ENCODE measurements at regions not wholly inside any gene's neighbourhood (a gene's known extent, or its start where the extent isn't known, plus 50 kb on each side); places are given as distances from the start of the nearest gene placed in this dataset.

DNA sequence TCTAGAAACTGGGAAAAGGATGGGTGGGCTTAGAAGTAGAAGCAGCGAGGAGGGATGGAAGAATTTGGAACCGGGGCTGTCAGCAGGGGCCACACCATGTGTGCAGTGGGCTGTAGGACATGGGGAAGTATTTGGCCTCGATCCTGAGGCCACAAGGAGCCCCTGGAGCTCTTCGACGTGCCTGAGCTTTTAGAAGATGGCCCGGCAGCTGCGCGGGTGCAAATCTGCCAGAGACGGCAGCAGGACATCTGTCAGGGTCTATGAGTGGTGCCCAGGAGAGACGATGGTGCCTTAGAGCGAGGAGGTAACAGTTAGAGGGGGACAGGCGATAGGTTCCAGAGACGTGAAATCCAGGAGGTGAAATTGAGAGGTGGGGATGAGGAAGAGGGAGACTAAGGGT is 321.1 kb downstream of the UACA start:
- H3K27ac Mint-ChIP-seq = no peak overlapping the region
- no peaks in the 10 kb centered on the region for H3K36me3 Mint-ChIP-seq (ENCODE audit: low read depth)
- intact Hi-C loops (cut with micrococcal nuclease) = no loop called here
- peaks cover 2% of the 10 kb centered on the region for H3K4me1 Mint-ChIP-seq (ENCODE audit: low read depth)
- H3K4me3 Mint-ChIP-seq (ENCODE audit: low read depth) = no peak overlapping the region
- no peaks in the 10 kb centered on the region for H3K9me3 Mint-ChIP-seq
- peaks cover 54% of the 10 kb centered on the region for H3K27me3 Mint-ChIP-seq (ENCODE audit: low read depth)
- no peak for DNase-seq (ENCODE audit: low spot score)

DNA sequence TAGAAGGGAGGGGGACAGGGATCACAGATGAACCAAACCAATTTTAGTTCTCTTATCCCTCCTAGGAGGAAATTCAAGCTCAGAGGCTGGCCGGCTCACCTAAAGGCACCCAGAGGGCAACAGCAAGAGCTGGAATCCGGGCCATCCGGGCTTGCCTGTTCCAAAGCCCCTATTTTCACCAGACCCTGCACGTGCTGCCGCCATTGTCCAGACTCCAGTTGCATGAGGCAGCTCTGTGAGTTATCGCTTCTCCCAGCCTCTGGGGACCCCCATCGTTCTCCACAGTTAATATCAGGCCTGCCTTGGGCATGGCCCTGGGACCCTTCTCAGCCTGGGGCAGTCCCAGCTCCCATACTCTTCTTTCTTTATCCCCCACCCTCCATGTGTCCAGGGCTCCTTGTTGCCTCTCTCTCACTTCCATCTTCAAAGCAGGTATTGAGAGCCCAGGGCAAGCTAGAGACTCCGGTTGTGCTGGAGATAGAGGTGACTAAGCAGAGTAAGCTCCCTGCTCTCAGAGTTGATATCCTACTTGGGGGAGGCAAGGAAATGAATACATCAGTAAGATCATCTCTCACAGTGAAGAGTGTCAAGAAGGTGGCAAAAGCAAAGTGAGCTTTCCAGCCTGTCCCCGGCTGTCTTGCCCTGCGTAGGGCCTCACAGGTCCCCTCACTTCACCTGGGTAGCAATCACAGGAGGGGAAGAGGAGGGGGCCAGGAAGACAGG is 322.8 kb downstream of the UACA start:
- Mint-ChIP-seq H3K9me3 (no peaks in the 10 kb centered on the region), H3K4me3 (ENCODE audit: low read depth) (no peak overlapping the region), H3K4me1 (ENCODE audit: low read depth) (peaks cover 10% of the 10 kb centered on the region), H3K27ac (no peak overlapping the region), H3K36me3 (ENCODE audit: low read depth) (no peaks in the 10 kb centered on the region), H3K27me3 (ENCODE audit: low read depth) (peaks cover 41% of the 10 kb centered on the region)
- DNase-seq (ENCODE audit: low spot score) = no peak
- intact Hi-C loops (cut with micrococcal nuclease) = no loop called here

DNA sequence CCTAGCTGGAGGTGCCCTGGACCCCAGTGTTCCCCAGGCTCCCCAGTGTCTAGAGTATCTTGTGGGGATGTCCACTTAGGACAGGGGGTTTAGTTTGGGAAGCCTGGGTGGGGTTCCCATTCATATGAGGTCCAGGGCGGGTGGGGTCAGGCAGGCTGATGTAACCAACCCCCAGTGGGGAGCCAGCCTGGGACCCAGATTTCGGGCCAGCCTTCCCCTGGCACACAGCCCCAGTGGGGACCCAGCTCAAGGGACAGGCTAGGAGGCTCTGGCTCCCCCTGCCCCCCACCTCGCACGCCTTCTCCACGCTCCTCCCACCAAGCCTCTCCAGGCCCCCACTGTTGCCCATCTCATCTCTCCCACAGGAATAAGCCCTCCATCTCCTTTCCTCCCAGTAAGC is 323.5 kb downstream of the UACA start:
- Mint-ChIP-seq H3K9me3 (no peaks in the 10 kb centered on the region), H3K36me3 (ENCODE audit: low read depth) (no peaks in the 10 kb centered on the region), H3K27ac (no peak overlapping the region), H3K4me1 (ENCODE audit: low read depth) (peaks cover 15% of the 10 kb centered on the region), H3K4me3 (ENCODE audit: low read depth) (no peak overlapping the region), H3K27me3 (ENCODE audit: low read depth) (peaks cover 39% of the 10 kb centered on the region)
- intact Hi-C loops (cut with micrococcal nuclease) = no loop called here
- DNase-seq (ENCODE audit: low spot score) = no peak

DNA sequence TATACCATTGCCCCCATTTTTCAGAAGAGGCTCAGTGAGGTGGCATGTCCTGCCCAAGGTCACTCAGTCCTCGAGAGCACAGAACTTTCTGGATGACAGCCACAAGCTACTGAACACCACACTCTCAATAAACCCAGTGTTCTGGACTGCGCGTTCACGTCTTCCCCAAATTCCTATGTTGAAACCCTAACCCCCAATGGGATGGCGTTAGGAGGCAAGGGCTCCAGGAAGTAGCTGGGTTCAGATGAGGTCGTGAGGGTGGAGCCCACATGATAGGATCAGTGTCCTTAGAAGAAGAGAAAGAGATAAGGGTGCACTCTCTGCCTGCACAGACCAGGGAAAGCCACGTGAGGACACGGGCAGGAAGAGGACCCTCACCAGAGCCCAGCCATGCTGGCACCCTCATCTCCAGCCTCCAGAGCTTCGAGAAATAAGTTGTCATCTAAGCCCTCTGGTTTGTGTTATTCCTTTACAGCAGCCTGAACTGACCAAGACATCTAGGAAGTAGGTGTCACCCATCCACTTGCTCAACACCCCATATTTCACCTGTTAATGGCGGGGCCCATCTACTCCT is 324.0 kb downstream of the UACA start:
- Mint-ChIP-seq H3K27me3 (ENCODE audit: low read depth) (peaks cover 39% of the 10 kb centered on the region), H3K36me3 (ENCODE audit: low read depth) (no peaks in the 10 kb centered on the region), H3K4me1 (ENCODE audit: low read depth) (peaks cover 17% of the 10 kb centered on the region), H3K4me3 (ENCODE audit: low read depth) (no peak overlapping the region), H3K27ac (no peak overlapping the region), H3K9me3 (no peaks in the 10 kb centered on the region)
- DNase-seq (ENCODE audit: low spot score) = no peak
- intact Hi-C loops (cut with micrococcal nuclease) = no loop called here

DNA sequence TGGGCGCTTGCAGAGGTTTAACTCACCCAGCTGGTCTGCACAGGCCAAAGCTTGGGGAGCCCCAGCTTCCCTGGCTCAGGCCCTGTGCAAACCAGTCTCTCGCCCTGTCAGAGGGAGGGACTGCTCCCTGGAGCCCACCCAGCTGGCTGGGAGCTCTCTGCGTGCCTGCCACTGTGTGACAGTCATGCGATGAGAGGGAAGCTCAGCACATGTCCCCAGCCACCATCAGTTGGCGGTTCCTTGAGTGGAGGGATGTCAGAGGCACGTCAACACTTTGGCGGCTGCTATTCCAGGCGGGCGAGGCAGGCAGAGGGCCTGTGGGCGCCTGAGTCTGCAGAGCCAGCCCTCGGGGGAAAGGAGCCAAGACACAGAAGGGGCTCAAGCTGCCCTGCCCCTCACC is 324.6 kb downstream of the UACA start:
- H3K27me3 Mint-ChIP-seq (ENCODE audit: low read depth) = peaks cover 35% of the 10 kb centered on the region
- peaks cover 17% of the 10 kb centered on the region for H3K4me1 Mint-ChIP-seq (ENCODE audit: low read depth)
- no peaks in the 10 kb centered on the region for H3K9me3 Mint-ChIP-seq
- intact Hi-C loops (cut with micrococcal nuclease) = no loop called here
- no peaks in the 10 kb centered on the region for H3K36me3 Mint-ChIP-seq (ENCODE audit: low read depth)
- DNase-seq (ENCODE audit: low spot score) = no peak
- no peak overlapping the region for H3K27ac Mint-ChIP-seq
- H3K4me3 Mint-ChIP-seq (ENCODE audit: low read depth) = no peak overlapping the region

DNA sequence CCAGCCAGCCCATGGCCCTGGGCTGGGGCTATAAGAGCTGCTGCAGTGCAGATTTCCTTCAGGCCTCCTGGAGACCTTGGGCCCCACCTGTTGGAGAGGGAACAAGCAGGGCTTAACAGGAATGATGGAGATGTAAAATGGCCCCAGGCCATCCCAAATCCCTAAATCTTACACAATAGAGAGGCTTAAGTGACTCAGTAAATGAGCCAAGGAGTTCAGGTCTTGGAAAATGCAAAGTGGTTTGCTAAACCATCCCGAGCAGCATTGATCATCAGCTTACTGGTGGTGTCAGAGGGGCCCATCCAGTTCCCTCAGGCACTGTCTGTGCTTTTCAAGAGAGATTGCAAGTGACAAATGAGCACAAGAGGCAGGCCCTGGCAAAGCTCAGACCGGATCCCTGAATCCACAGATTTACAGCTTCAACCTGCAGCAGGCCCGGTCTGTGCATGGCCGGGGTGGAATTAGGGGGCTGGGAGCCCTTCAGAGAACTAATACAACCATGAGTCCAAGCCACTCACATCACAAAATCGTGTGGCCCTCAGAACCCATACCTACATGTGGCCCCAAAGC is 325.4 kb downstream of the UACA start:
- intact Hi-C loops (cut with micrococcal nuclease) = no loop called here
- no peaks in the 10 kb centered on the region for H3K9me3 Mint-ChIP-seq
- no peak for DNase-seq (ENCODE audit: low spot score)
- H3K27me3 Mint-ChIP-seq (ENCODE audit: low read depth) = peaks cover 31% of the 10 kb centered on the region
- H3K27ac Mint-ChIP-seq = no peak overlapping the region
- H3K4me3 Mint-ChIP-seq (ENCODE audit: low read depth) = no peak overlapping the region
- H3K4me1 Mint-ChIP-seq (ENCODE audit: low read depth) = peaks cover 17% of the 10 kb centered on the region
- no peaks in the 10 kb centered on the region for H3K36me3 Mint-ChIP-seq (ENCODE audit: low read depth)

DNA sequence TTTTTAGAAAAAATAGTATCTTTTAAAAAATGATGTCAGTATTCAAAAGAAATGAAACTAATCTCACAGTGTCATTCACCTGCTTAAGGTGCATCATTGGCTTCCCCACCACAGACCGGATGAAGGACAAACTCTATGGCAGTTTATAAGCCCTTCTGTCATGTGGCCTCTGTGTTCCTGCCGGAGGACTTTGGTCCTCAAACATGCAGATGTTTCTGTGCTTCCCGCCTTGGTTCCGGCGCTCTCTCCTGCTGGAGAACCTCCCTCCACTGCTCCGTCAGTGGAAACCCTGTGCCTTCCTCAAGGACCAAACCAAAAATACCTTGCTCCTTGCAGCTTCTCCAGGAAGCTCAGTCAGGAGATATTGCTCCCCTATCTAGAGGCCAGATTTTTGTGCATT is 326.3 kb downstream of the UACA start:
- Mint-ChIP-seq H3K27me3 (ENCODE audit: low read depth) (peaks cover 30% of the 10 kb centered on the region), H3K27ac (no peak overlapping the region), H3K9me3 (no peaks in the 10 kb centered on the region), H3K4me3 (ENCODE audit: low read depth) (no peak overlapping the region), H3K36me3 (ENCODE audit: low read depth) (no peaks in the 10 kb centered on the region), H3K4me1 (ENCODE audit: low read depth) (peaks cover 17% of the 10 kb centered on the region)
- DNase-seq (ENCODE audit: low spot score) = no peak
- intact Hi-C loops (cut with micrococcal nuclease) = no loop called here

DNA sequence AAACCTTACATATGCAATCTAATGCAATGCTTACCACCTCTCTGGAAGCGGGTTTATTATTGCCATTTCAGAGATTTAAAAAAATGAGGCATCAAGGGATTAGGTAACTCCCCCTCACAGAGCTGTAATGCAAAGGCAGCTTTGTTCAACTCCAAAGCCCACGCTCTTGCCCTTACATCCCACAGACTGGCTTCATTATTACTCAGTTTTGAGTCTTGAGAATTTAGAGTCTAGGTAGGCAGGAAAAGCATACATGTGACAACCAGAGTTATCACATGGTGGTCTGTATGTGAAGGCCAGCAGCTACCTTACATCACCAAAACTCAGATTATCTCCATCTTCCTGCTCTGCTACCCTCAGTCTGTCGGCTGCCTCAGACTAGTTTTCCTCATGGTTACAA is 326.9 kb downstream of the UACA start:
- Mint-ChIP-seq H3K27ac (no peak overlapping the region), H3K4me1 (ENCODE audit: low read depth) (peaks cover 17% of the 10 kb centered on the region), H3K36me3 (ENCODE audit: low read depth) (no peaks in the 10 kb centered on the region), H3K4me3 (ENCODE audit: low read depth) (no peak overlapping the region), H3K9me3 (no peaks in the 10 kb centered on the region), H3K27me3 (ENCODE audit: low read depth) (peaks cover 28% of the 10 kb centered on the region)
- DNase-seq (ENCODE audit: low spot score) = no peak
- intact Hi-C loops (cut with micrococcal nuclease) = no loop called here

DNA sequence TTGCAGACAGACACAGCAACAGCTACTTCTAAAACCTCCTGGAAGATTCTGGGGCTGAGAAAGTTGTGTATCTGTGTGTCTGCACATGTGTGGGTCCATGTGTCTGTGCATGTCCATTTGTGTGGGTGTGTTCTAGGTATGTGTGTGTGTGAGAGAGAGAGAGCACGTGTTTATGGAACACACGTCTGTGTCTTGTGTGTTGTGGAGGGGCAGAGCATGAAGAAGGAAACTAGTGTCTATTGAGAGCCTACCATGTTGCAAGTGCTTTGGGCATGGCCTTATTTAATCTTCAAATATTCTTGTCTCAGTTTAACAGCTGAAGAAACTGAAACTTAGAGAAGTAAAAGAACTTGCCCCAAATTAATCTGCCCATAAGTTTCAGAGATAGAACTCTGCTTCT is 327.5 kb downstream of the UACA start:
- DNase-seq (ENCODE audit: low spot score) = no peak

DNA sequence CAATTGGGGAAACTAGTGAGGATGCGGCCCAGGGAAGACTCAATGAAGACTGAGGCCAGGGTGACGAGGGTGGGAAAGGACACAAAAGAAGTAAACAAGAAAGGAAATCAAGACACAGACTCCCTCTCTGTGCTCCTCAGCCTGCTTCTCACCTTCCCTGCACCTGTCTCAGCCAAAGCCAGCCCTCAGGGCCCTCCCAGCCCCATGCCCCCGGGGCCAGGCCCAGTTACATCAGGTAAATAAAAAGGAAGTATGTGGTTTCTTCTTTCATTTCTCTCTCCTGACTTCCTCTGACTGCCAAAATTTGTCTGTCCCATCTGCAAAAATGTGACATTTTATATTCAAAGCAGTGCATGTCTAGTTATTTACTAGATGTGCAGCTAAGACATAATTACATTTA is 328.0 kb downstream of the UACA start:
- Mint-ChIP-seq H3K4me3 (ENCODE audit: low read depth) (no peak overlapping the region), H3K4me1 (ENCODE audit: low read depth) (peaks cover 17% of the 10 kb centered on the region), H3K36me3 (ENCODE audit: low read depth) (no peaks in the 10 kb centered on the region), H3K9me3 (no peaks in the 10 kb centered on the region), H3K27ac (no peak overlapping the region), H3K27me3 (ENCODE audit: low read depth) (peaks cover 28% of the 10 kb centered on the region)
- no peak for DNase-seq (ENCODE audit: low spot score)
- intact Hi-C loops (cut with micrococcal nuclease) = no loop called here

More for the DNA sequence above, 327.5 kb downstream of the UACA start:
- no peaks in the 10 kb centered on the region for H3K36me3 Mint-ChIP-seq (ENCODE audit: low read depth)
- H3K27ac Mint-ChIP-seq = no peak overlapping the region
- no peak overlapping the region for H3K4me3 Mint-ChIP-seq (ENCODE audit: low read depth)
- H3K9me3 Mint-ChIP-seq = no peaks in the 10 kb centered on the region
- H3K27me3 Mint-ChIP-seq (ENCODE audit: low read depth) = peaks cover 32% of the 10 kb centered on the region
- intact Hi-C loops (cut with micrococcal nuclease) = no loop called here
- peaks cover 17% of the 10 kb centered on the region for H3K4me1 Mint-ChIP-seq (ENCODE audit: low read depth)

DNA sequence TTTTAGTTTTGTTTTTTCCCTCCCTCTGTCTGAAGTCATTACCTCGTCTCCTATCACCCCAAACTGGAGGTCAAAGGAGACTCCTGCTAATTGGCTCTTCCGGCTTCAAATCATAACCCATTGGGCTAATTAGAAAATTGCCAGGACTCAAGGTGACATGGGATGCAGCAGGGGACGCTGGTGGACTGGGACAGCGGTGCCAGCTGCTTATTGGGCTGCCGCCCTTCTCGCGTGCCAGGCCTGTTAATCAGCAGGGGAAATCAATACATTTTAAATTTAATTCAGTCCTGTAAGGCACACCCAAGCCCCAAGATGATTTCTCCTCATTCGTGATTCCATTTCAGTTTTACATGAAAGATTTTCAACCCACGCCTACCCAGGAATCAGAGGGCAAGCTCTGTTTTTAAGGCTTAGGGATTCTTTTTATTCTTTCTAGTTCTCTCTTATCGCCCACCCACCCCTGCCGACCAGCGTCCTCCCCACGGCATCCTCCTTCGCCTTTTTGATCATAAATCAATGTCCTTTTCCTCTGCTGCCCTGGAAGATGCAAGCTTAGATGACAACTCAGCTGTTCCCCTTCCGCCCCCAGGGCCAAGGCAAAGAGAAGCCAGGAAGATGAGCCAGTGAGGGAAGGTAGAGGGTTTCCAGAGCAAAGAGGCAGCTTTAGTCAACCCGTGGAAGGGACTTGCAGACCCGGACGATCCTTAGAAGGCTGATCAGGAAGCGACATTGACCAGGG is 329.6 kb downstream of the UACA start:
- no peak overlapping the region for H3K4me3 Mint-ChIP-seq (ENCODE audit: low read depth)
- intact Hi-C loops (cut with micrococcal nuclease) = no loop called here
- H3K4me1 Mint-ChIP-seq (ENCODE audit: low read depth) = peaks cover 17% of the 10 kb centered on the region
- no peaks in the 10 kb centered on the region for H3K9me3 Mint-ChIP-seq
- no peak for DNase-seq (ENCODE audit: low spot score)
- H3K27me3 Mint-ChIP-seq (ENCODE audit: low read depth) = peaks cover 28% of the 10 kb centered on the region
- H3K27ac Mint-ChIP-seq = no peak overlapping the region
- no peaks in the 10 kb centered on the region for H3K36me3 Mint-ChIP-seq (ENCODE audit: low read depth)

DNA sequence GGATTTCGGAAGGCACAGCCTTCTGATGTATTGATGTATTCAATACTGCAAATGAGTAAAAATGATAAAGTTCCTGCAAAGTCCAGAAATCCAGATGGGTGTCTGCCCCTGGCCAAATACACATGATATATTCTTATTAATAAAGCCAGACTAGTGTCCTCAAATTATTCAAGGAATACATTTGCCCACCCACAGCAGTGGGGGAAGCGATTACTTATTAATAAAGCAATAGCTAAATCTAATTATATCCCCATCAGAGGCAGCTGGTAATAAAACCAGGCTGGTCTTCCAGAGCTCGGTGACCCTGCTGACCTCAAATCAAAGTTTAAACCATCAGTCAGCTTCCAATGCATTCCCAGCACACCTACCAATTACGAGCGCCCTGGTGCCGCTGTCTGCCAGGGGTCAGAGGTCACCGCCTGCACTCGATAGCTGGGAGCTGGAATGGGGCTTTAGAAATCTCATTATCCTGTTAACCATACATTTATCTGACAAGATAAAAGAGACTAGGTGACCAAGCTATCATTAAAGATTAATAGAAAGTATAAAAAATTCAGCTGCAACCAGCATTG is 330.3 kb downstream of the UACA start:
- Mint-ChIP-seq H3K9me3 (no peaks in the 10 kb centered on the region), H3K4me1 (ENCODE audit: low read depth) (peaks cover 17% of the 10 kb centered on the region), H3K27me3 (ENCODE audit: low read depth) (peaks cover 28% of the 10 kb centered on the region), H3K27ac (no peak overlapping the region), H3K4me3 (ENCODE audit: low read depth) (no peak overlapping the region), H3K36me3 (ENCODE audit: low read depth) (no peaks in the 10 kb centered on the region)
- no peak for DNase-seq (ENCODE audit: low spot score)
- intact Hi-C loops (cut with micrococcal nuclease) = no loop called here

DNA sequence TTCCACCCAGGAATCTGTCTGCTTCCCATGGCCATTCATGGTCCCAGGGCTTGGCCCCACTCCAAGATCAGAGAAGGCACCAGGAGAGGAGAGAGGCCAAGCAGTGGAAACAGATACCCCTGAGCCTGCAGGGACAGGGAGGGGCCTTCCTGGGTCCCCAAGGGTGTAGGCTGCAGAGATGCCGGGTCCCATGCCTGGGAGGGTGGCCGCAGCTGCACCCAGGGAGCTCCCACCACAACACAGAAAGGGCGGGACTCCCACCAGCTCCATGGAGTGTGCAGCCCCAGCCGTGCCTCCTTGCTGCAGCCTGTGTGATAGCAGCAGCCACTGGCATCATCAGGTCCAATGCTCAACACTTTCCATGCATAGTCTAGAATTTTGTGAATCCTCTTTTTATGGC is 331.5 kb downstream of the UACA start:
- Mint-ChIP-seq H3K4me3 (ENCODE audit: low read depth) (no peak overlapping the region), H3K36me3 (ENCODE audit: low read depth) (no peaks in the 10 kb centered on the region), H3K27me3 (ENCODE audit: low read depth) (peaks cover 28% of the 10 kb centered on the region), H3K27ac (no peak overlapping the region), H3K9me3 (no peaks in the 10 kb centered on the region), H3K4me1 (ENCODE audit: low read depth) (peaks cover 17% of the 10 kb centered on the region)
- intact Hi-C loops (cut with micrococcal nuclease) = no loop called here
- no peak for DNase-seq (ENCODE audit: low spot score)

All from activated T-helper 2 cell treated with anti-CD3 and anti-CD28 coated beads, Interferon-gamma antibody, Interleukin-2, Interleukin-4, amounts not matched to agents 10 μg/mL and 5 μg/mL and 100 μg/mL, durations not matched to agents 14 hours and 24 hours and 36 hours (primary cell).